ENCODE measurements at regions not wholly inside any gene's neighbourhood (a gene's known extent, or its start where the extent isn't known, plus 50 kb on each side); places are given as distances from the start of the nearest gene placed in this dataset.
A peak's percentile ranks its signal among the peaks of the same experiment; 100 is the strongest.

- Histone ChIP-seq H3K27me3 (no peaks in the 10 kb centered on the region), H3K36me3 (no peaks in the 10 kb centered on the region), H3K4me3 (no peak overlapping the region), H3K4me1 (ENCODE audit: low read depth) (peaks cover 12% of the 10 kb centered on the region), H3K27ac (no peak overlapping the region), H3K9me3 (ENCODE audit: low read depth) (no peaks in the 10 kb centered on the region)
- TF ChIP-seq CTCF (IDR thresholded peaks at IDR 0.05; ENCODE audit: low read depth, low read length) = no peak
- DNase-seq (ENCODE audit: low read depth in 1 of 2, low spot score in 1 of 2) = no peak
Observed at GRCh38 chr6:112774319-112774718, 427.2 kb downstream of the RFPL4B start.

- no peaks in the 10 kb centered on the region for H3K9me3 ChIP-seq (ENCODE audit: low read depth)
- DNase-seq (ENCODE audit: low read depth in 1 of 2, low spot score in 1 of 2) = peak; percentile 89 to 91
- H3K4me3 ChIP-seq = no peak overlapping the region
- no peak overlapping the region for H3K27ac ChIP-seq
- peak; percentile 72 for TF ChIP-seq CTCF (IDR thresholded peaks at IDR 0.05; ENCODE audit: low read depth, low read length)
- H3K36me3 ChIP-seq = no peaks in the 10 kb centered on the region
- H3K27me3 ChIP-seq = no peaks in the 10 kb centered on the region
- peaks cover 9% of the 10 kb centered on the region for H3K4me1 ChIP-seq (ENCODE audit: low read depth)
Observed at GRCh38 chr6:112780498-112781096, 433.5 kb downstream of the RFPL4B start.

- peaks cover 9% of the 10 kb centered on the region for H3K4me1 ChIP-seq (ENCODE audit: low read depth)
- no peak overlapping the region for H3K27ac ChIP-seq
- no peaks in the 10 kb centered on the region for H3K27me3 ChIP-seq
- DNase-seq (ENCODE audit: low read depth in 1 of 2, low spot score in 1 of 2) = peak; percentile 25 to 58
- H3K36me3 ChIP-seq = no peaks in the 10 kb centered on the region
- TF ChIP-seq CTCF (IDR thresholded peaks at IDR 0.05; ENCODE audit: low read depth, low read length) = no peak
- no peak overlapping the region for H3K4me3 ChIP-seq
- H3K9me3 ChIP-seq (ENCODE audit: low read depth) = no peaks in the 10 kb centered on the region
Observed at GRCh38 chr6:112781241-112781640, 434.1 kb downstream of the RFPL4B start.

- Histone ChIP-seq H3K9me3 (ENCODE audit: low read depth) (no peaks in the 10 kb centered on the region), H3K27ac (no peak overlapping the region), H3K4me1 (ENCODE audit: low read depth) (peaks cover 3% of the 10 kb centered on the region), H3K36me3 (no peaks in the 10 kb centered on the region), H3K27me3 (no peaks in the 10 kb centered on the region), H3K4me3 (no peak overlapping the region)
- TF ChIP-seq CTCF (IDR thresholded peaks at IDR 0.05; ENCODE audit: low read depth, low read length) = no peak
- DNase-seq (ENCODE audit: low read depth in 1 of 2, low spot score in 1 of 2) = no peak
Observed at GRCh38 chr6:112785408-112785807, 438.3 kb downstream of the RFPL4B start.

GRCh38 chr6:112786801-112787200 lies 439.7 kb downstream of the RFPL4B start:
- no peak for TF ChIP-seq CTCF (IDR thresholded peaks at IDR 0.05; ENCODE audit: low read depth, low read length)
- Histone ChIP-seq H3K4me1 (ENCODE audit: low read depth) (peaks cover 3% of the 10 kb centered on the region), H3K9me3 (ENCODE audit: low read depth) (no peaks in the 10 kb centered on the region), H3K36me3 (no peaks in the 10 kb centered on the region), H3K4me3 (no peak overlapping the region), H3K27me3 (no peaks in the 10 kb centered on the region), H3K27ac (no peak overlapping the region)
- no peak for DNase-seq (ENCODE audit: low read depth in 1 of 2, low spot score in 1 of 2)
